ENCODE measurements at regions not wholly inside any gene's neighbourhood (a gene's known extent, or its start where the extent isn't known, plus 50 kb on each side); places are given as distances from the start of the nearest gene placed in this dataset.

DNA sequence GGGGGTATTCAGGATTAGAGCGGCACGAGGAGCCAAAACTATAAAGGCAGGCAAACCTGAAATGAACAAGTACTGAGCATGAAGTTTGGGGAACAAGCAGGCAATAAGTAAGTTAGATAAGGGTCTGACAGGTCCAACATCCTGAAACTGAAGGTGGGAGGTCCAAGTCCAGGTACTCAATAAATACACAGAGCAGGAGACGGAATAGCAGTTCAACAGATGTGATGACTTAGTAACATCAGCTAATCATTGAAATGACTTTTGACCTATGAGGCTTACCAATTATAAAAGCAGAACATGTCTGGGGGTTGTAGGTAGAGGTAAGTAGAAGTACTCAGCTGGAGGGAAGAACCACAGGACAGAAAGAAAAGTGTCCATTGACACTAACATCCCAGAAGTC lies 132.8 kb upstream of the PDZRN3 start:
- peaks cover 6% of the 10 kb centered on the region for H3K4me1 ChIP-seq
- H3K4me3 ChIP-seq, result no peak overlapping the region
- no peak overlapping the region for H3K27ac ChIP-seq (replicated peaks)
- H3K36me3 ChIP-seq, result no peaks in the 10 kb centered on the region
- H3K9me3 ChIP-seq (replicated peaks), result no peaks in the 10 kb centered on the region
- no peak for DNase-seq
- TF ChIP-seq, protein P1, sequence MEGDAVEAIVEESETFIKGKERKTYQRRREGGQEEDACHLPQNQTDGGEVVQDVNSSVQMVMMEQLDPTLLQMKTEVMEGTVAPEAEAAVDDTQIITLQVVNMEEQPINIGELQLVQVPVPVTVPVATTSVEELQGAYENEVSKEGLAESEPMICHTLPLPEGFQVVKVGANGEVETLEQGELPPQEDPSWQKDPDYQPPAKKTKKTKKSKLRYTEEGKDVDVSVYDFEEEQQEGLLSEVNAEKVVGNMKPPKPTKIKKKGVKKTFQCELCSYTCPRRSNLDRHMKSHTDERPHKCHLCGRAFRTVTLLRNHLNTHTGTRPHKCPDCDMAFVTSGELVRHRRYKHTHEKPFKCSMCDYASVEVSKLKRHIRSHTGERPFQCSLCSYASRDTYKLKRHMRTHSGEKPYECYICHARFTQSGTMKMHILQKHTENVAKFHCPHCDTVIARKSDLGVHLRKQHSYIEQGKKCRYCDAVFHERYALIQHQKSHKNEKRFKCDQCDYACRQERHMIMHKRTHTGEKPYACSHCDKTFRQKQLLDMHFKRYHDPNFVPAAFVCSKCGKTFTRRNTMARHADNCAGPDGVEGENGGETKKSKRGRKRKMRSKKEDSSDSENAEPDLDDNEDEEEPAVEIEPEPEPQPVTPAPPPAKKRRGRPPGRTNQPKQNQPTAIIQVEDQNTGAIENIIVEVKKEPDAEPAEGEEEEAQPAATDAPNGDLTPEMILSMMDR (IDR thresholded peaks at IDR 0.05; ENCODE audit: borderline replicate concordance), result no peak
- intact Hi-C loops (cut with micrococcal nuclease), result no loop called here
- no peaks in the 10 kb centered on the region for H3K27me3 ChIP-seq (ENCODE audit: low read depth)

GRCh38 chr3:73753985-73754384 lies 129.2 kb upstream of the PDZRN3 start:
- Histone ChIP-seq H3K9me3 (replicated peaks) (no peaks in the 10 kb centered on the region), H3K27ac (replicated peaks) (no peak overlapping the region), H3K4me1 (peaks cover 9% of the 10 kb centered on the region), H3K4me3 (no peak overlapping the region), H3K27me3 (ENCODE audit: low read depth) (no peaks in the 10 kb centered on the region), H3K36me3 (no peaks in the 10 kb centered on the region)
- intact Hi-C loops (cut with micrococcal nuclease), result no loop called here
- DNase-seq, result no peak
- TF ChIP-seq, protein P1 (IDR thresholded peaks at IDR 0.05; ENCODE audit: borderline replicate concordance), result no peak

DNA sequence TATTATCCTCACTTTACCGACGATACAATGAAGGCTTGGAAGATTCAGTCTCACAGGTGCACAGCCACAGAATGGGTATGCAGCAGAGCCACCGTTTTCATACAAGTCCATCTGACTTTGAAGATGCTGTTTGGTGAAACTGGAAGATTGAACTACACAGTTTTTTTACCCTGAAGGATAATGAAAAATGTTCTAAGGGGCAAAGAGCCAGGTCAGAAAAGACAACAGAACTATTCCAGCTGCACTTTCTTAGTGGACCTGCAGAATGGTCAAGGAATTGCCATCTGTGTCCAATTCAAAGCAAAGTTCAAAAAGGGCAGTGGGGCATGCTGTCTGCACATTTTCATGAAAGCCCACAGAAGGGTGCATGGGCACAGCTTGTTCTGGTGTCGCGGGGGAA lies 127.6 kb upstream of the PDZRN3 start:
- Histone ChIP-seq H3K27me3 (ENCODE audit: low read depth) (no peaks in the 10 kb centered on the region), H3K36me3 (no peaks in the 10 kb centered on the region), H3K4me1 (peaks cover 9% of the 10 kb centered on the region), H3K4me3 (no peak overlapping the region), H3K27ac (replicated peaks) (no peak overlapping the region), H3K9me3 (replicated peaks) (no peaks in the 10 kb centered on the region)
- intact Hi-C loops (cut with micrococcal nuclease), result no loop called here
- TF ChIP-seq, protein P1 (IDR thresholded peaks at IDR 0.05; ENCODE audit: borderline replicate concordance), result no peak
- DNase-seq, result no peak

- intact Hi-C loops (cut with micrococcal nuclease), result no loop called here
- Histone ChIP-seq H3K27ac (replicated peaks) (no peak overlapping the region), H3K9me3 (replicated peaks) (no peaks in the 10 kb centered on the region), H3K36me3 (no peaks in the 10 kb centered on the region), H3K4me3 (no peak overlapping the region), H3K27me3 (ENCODE audit: low read depth) (no peaks in the 10 kb centered on the region), H3K4me1 (peaks cover 4% of the 10 kb centered on the region)
- TF ChIP-seq, protein P1 (IDR thresholded peaks at IDR 0.05; ENCODE audit: borderline replicate concordance), result no peak
- no peak for DNase-seq
Measured at GRCh38 chr3:73746623-73747022, 121.9 kb upstream of the PDZRN3 start.

DNA sequence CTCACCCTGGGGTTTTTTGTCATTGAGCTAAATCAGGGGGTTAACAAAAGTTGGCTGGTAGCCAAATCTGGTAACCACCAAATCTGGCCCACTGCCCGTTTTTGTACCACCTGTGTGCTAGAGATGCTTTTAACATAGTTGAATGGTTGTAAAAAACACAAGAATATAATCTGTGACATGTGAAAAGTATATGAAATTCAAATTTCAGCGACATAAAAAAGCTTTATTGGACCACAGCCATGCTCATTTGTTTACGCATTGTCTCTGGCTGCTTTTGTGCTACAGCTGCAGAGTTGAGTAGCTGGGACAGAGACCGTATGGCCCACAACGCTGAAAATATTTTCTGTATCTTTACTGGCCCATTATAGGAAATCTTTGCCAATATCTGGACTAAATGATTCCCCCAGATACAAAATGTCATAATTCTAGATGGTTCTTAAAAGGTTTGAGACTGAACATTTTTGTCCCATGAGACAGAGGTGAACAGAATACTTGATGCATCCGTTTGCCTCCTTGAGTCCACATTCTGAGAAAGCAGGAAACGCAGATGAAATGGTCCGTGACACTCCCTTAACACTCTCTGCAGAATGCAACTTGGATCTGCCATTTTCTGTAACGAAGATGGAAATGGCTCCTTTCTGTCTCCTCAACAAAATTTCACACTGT lies 120.9 kb upstream of the PDZRN3 start:
- TF ChIP-seq, protein P1 (IDR thresholded peaks at IDR 0.05; ENCODE audit: borderline replicate concordance), result no peak
- Histone ChIP-seq H3K9me3 (replicated peaks) (no peaks in the 10 kb centered on the region), H3K4me1 (peaks cover 4% of the 10 kb centered on the region), H3K27ac (replicated peaks) (no peak overlapping the region), H3K36me3 (no peaks in the 10 kb centered on the region), H3K4me3 (no peak overlapping the region), H3K27me3 (ENCODE audit: low read depth) (no peaks in the 10 kb centered on the region)
- intact Hi-C loops (cut with micrococcal nuclease), result no loop called here
- DNase-seq, result no peak

Data from left ventricle myocardium inferior (tissue), 1 donor.